ENCODE measurements at regions not wholly inside any gene's neighbourhood (a gene's known extent, or its start where the extent isn't known, plus 50 kb on each side); places are given as distances from the start of the nearest gene placed in this dataset.

DNA sequence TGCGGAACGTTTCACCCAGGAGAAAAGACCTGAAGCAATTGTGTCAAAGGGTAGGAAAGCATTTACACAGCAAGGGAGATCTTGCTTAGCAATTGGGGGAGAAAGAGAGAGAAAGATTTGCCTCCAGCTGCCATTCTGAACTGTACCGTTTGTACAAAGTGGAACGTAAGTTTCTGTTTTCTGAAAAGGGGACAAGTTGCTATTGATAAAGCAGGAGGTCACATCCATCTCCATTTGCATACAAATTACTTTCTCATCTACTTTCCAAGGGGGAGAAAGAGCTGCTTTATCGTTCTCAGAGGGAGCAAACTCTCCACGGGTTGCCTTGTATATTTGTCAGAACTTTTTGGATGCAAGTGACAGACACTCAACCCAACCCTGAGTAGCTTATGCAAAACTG lies 92.0 kb upstream of the CARD11 start:
- TF ChIP-seq POLR2AphosphoS5 (IDR thresholded peaks at IDR 0.05; ENCODE audit: borderline replicate concordance, low read depth, low read length) = no peak
- TF ChIP-seq EZH2 (IDR thresholded peaks at IDR 0.05) = no peak
